HEK293T (cell line): ENCODE measurements at regions not wholly inside any gene's neighbourhood (a gene's known extent, or its start where the extent isn't known, plus 50 kb on each side); places are given as distances from the start of the nearest gene placed in this dataset.

Source experiments
- CTCF ChIA-PET: fragments of 350-600 bp; formaldehyde crosslinking; extraction: SDS; loops from one replicate; lab custom pipeline; 2021; ENCODE audit warnings: antibody characterized with exemption, inconsistent platforms; lab: Yijun Ruan, JAX
- POLR2A ChIA-PET: fragments of 350-600 bp; formaldehyde crosslinking; extraction: SDS; loops from one replicate; lab custom pipeline; 2020; ENCODE audit warnings: antibody characterized with exemption, inconsistent platforms; lab: Yijun Ruan, JAX
- DNase-seq: peaks from one replicate; pipeline ENCODE4 v3.0.0; 2012; ENCODE audit warnings: mixed read lengths; ENCODE audit errors: extremely low spot score
- ARNT ChIP-seq: fragments of 450-650 bp; IDR thresholded peaks from 2 replicates; pipeline ENCODE4 v1.6.1; 2017; ENCODE audit warnings: mild to moderate bottlenecking
- BHLHE40 ChIP-seq: fragments of 450-650 bp; IDR thresholded peaks from 2 replicates; pipeline ENCODE4 v1.6.1; 2016; ENCODE audit warnings: mild to moderate bottlenecking, moderate library complexity, borderline replicate concordance
- CTBP1 ChIP-seq: fragments of 450-650 bp; IDR thresholded peaks from 2 replicates; pipeline ENCODE4 v1.6.1; 2016; ENCODE audit warnings: borderline replicate concordance
- ELF4 ChIP-seq: fragments of 450-650 bp; IDR thresholded peaks from 2 replicates; pipeline ENCODE4 v1.6.1; 2017; ENCODE audit warnings: antibody characterized with exemption
- FOXA1 ChIP-seq: fragments of 450-650 bp; IDR thresholded peaks from 2 replicates; pipeline ENCODE4 v1.6.1; 2016; ENCODE audit warnings: mild to moderate bottlenecking
- FOXK2 ChIP-seq: fragments of 450-650 bp; IDR thresholded peaks from 2 replicates; pipeline ENCODE4 v1.6.1; 2016; ENCODE audit warnings: mild to moderate bottlenecking
- FOXM1 ChIP-seq: fragments of 450-650 bp; IDR thresholded peaks from 2 replicates; pipeline ENCODE4 v1.6.1; 2017; ENCODE audit warnings: mild to moderate bottlenecking, borderline replicate concordance
- HDGF ChIP-seq: fragments of 450-650 bp; IDR thresholded peaks from 2 replicates; pipeline ENCODE4 v1.6.1; 2017; ENCODE audit warnings: antibody characterized with exemption, borderline replicate concordance
- L3MBTL2 ChIP-seq: fragments of 450-650 bp; conservative IDR thresholded peaks from 2 replicates; pipeline ENCODE4 v1.6.1; 2016; ENCODE audit warnings: mild to moderate bottlenecking
- LEF1 ChIP-seq: fragments of 450-650 bp; IDR thresholded peaks from 2 replicates; pipeline ENCODE4 v1.6.1; 2017; ENCODE audit warnings: mild to moderate bottlenecking, borderline replicate concordance
- NFRKB ChIP-seq: fragments of 450-650 bp; IDR thresholded peaks from 2 replicates; pipeline ENCODE4 v1.6.1; 2016; ENCODE audit warnings: mild to moderate bottlenecking, moderate library complexity
- PKNOX1 ChIP-seq: fragments of 450-650 bp; IDR thresholded peaks from 2 replicates; pipeline ENCODE4 v1.6.1; 2016
- SP1 ChIP-seq: fragments of 450-650 bp; IDR thresholded peaks from 2 replicates; pipeline ENCODE4 v1.6.1; 2017
- SUZ12 ChIP-seq: fragments of 450-650 bp; IDR thresholded peaks from 2 replicates; pipeline ENCODE4 v1.6.1; 2016; ENCODE audit warnings: mild to moderate bottlenecking
- TARDBP ChIP-seq: fragments of 450-650 bp; IDR thresholded peaks from 2 replicates; pipeline ENCODE4 v1.6.1; 2016
- ZNF384 ChIP-seq: fragments of 450-650 bp; IDR thresholded peaks from 2 replicates; pipeline ENCODE4 v1.6.1; 2016

GRCh38 chr15:47400603-47401002 is 316.7 kb upstream of the SEMA6D start:
- POLR2A ChIA-PET, result no interaction called here
- TF ChIP-seq PKNOX1 (no peak), CTBP1 (no peak), LEF1 (no peak), FOXA1 (no peak), L3MBTL2 (no peak), HDGF (no peak), ARNT (no peak), SUZ12 (no peak), NFRKB (no peak), BHLHE40 (no peak), SP1 (no peak)
- CTCF ChIA-PET, result no interaction called here
- no peak for DNase-seq

- POLR2A ChIA-PET, result no interaction called here
- TF ChIP-seq ELF4 (no peak), BHLHE40 (no peak), SUZ12 (no peak), FOXM1 (no peak), ARNT (no peak), NFRKB (no peak), TARDBP (no peak), HDGF (no peak), FOXA1 (no peak), CTBP1 (no peak), ZNF384 (no peak), L3MBTL2 (no peak), SP1 (no peak), FOXK2 (no peak)
- DNase-seq, result no peak
- CTCF ChIA-PET, result no interaction called here
Measured at GRCh38 chr15:47401427-47401826, 315.9 kb upstream of the SEMA6D start.

GRCh38 chr15:47402829-47403228 is 314.5 kb upstream of the SEMA6D start:
- no peak for DNase-seq
- ChIA-PET POLR2A (no interaction called here), CTCF (no interaction called here)
- no peak for TF ChIP-seq ELF4
- TF ChIP-seq L3MBTL2, result no peak
- TF ChIP-seq NFRKB, result no peak
- TF ChIP-seq BHLHE40, result no peak
- no peak for TF ChIP-seq ARNT
- TF ChIP-seq ZNF384, result no peak
- TF ChIP-seq SUZ12, result no peak
- TF ChIP-seq LEF1, result no peak

GRCh38 chr15:47404877-47405276 is 312.4 kb upstream of the SEMA6D start:
- ChIA-PET POLR2A (no interaction called here), CTCF (no interaction called here)
- TF ChIP-seq HDGF (no peak), FOXA1 (no peak), PKNOX1 (no peak), CTBP1 (no peak), NFRKB (no peak), TARDBP (no peak), FOXM1 (no peak), SP1 (no peak), BHLHE40 (no peak), FOXK2 (no peak), L3MBTL2 (no peak), ZNF384 (no peak), SUZ12 (no peak), LEF1 (no peak), ARNT (no peak), ELF4 (no peak)
- DNase-seq, result no peak

- no peak for TF ChIP-seq CTBP1
- no peak for TF ChIP-seq FOXM1
- TF ChIP-seq NFRKB, result no peak
- no peak for DNase-seq
- ChIA-PET POLR2A (no interaction called here), CTCF (no interaction called here)
Measured at GRCh38 chr15:47405365-47406162, 311.7 kb upstream of the SEMA6D start.

- ChIA-PET CTCF (no interaction called here), POLR2A (no interaction called here)
- DNase-seq, result no peak
- TF ChIP-seq SP1 (no peak), LEF1 (no peak), PKNOX1 (no peak), TARDBP (no peak), FOXM1 (no peak)
Measured at GRCh38 chr15:47407692-47408091, 309.6 kb upstream of the SEMA6D start.

GRCh38 chr15:47409038-47409437 is 308.3 kb upstream of the SEMA6D start:
- no peak for DNase-seq
- TF ChIP-seq LEF1, result no peak
- no peak for TF ChIP-seq FOXM1
- no peak for TF ChIP-seq SP1
- no peak for TF ChIP-seq L3MBTL2
- no peak for TF ChIP-seq BHLHE40
- no peak for TF ChIP-seq NFRKB
- TF ChIP-seq ZNF384, result no peak
- TF ChIP-seq PKNOX1, result no peak
- no peak for TF ChIP-seq ARNT
- no peak for TF ChIP-seq TARDBP
- TF ChIP-seq FOXA1, result no peak
- TF ChIP-seq ELF4, result no peak
- TF ChIP-seq CTBP1, result no peak
- no peak for TF ChIP-seq SUZ12
- TF ChIP-seq FOXK2, result no peak
- no peak for TF ChIP-seq HDGF
- CTCF ChIA-PET, result interaction anchor here (1.2 kb wide), 1 partner anchor 19 kb away, joined by 3 read pairs; no protein-coding TSS in a partner anchor
- POLR2A ChIA-PET, result no interaction called here
